Spinal cord (tissue), 9 donors: ENCODE measurements at regions not wholly inside any gene's neighbourhood (a gene's known extent, or its start where the extent isn't known, plus 50 kb on each side); places are given as distances from the start of the nearest gene placed in this dataset.
"Not testable (repeated sequence)": the region's sequence is repeated elsewhere in the genome, so short reads cannot be mapped to it uniquely, and the experiment has no call there.

ENCODE experiments used
- DNase-seq, 6 donors: peaks; one replicate each; pipeline versions ENCODE4 v3.0.0 to v3.0.0-alpha.2; 2013 to 2015; ENCODE audit warnings: low spot score in 6 of 6, low read depth in 4 of 6
- H3K27ac ChIP-seq: one replicate; pipeline ENCODE4 v1.5.1; 2013; ENCODE audit warnings: low read depth, low read length, control low read depth
- H3K27me3 ChIP-seq: one replicate; pipeline ENCODE4 v1.6.1; 2013; ENCODE audit warnings: low read length; ENCODE audit not compliant: control insufficient read depth, insufficient read depth
- H3K36me3 ChIP-seq: one replicate; pipeline ENCODE4 v1.6.1; 2013; ENCODE audit warnings: low read length; ENCODE audit not compliant: control insufficient read depth, insufficient read depth
- H3K4me1 ChIP-seq: one replicate; pipeline ENCODE4 v1.6.1; 2013; ENCODE audit warnings: low read length; ENCODE audit not compliant: control insufficient read depth, insufficient read depth
- H3K4me3 ChIP-seq: one replicate; pipeline ENCODE4 v1.5.1; 2013; ENCODE audit warnings: low read depth, low read length, control low read depth
- H3K9me3 ChIP-seq: one replicate; pipeline ENCODE4 v1.6.1; 2013; ENCODE audit warnings: low read length; ENCODE audit not compliant: control insufficient read depth, insufficient read depth
- WGBS: methylation state at CpG from one replicate; pipeline ENCODE4 v1.1.5; 2013; ENCODE audit warnings: missing lambda C conversion rate; ENCODE audit not compliant: insufficient coverage; 5-methylcytosine and 5-hydroxymethylcytosine counted together
- donor health status: healthy.

DNA sequence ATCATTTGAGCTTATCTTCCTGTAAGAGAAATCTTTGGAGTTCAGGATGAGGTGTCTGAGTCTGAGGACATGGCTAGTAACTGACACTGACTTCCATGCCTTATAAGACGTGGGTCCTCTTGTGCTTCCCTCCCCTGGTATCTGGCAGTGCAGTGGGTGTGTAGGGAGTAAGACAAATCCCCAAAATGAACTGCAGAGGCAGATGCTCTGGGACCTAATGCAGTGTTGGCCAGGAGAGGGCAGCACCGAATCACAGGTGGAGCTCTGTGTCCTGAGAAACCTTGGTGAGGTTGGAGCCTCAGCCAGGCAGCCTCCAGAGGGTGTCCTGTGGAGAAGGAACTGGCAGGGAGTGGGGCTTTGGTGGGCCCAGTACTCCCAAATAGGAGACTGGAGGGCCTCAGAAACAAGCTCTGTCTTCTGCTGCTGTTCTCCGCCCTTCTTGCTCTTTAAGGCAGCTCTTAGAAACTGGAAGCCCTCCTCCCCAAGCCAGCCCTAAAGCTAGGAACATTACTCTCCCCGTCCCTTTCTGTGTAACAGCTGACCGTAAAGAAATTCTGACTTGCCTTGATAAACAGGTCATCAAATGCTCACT is 196.8 kb downstream of the CCNG2 start:
- no CpG with 5 or more reads among the region's 5 CpGs for WGBS
- not testable (repeated sequence) for H3K27me3 ChIP-seq, H3K9me3 ChIP-seq, DNase-seq, H3K4me3 ChIP-seq, H3K36me3 ChIP-seq, H3K4me1 ChIP-seq, H3K27ac ChIP-seq

DNA sequence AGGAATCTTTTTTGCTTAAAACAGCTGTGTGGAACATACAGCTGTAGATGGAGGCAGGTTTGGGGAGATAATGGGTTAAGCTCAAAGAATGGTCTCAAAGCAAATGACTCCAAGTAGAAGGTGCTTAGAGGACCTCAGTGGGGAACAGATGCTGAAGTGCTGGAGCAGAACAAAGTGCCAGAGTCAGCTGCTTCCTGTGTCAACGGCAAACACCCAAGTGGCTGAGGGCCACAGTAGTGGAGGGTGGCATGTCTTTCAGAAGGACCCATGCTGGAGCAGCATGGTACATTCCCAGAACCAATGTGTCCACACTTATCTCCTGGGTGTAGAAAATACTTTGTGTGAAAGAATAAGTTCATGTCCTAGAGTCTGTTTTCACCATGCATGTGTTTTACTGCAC is 197.5 kb downstream of the CCNG2 start:
- no peaks in the 10 kb centered on the region for H3K36me3 ChIP-seq

DNA sequence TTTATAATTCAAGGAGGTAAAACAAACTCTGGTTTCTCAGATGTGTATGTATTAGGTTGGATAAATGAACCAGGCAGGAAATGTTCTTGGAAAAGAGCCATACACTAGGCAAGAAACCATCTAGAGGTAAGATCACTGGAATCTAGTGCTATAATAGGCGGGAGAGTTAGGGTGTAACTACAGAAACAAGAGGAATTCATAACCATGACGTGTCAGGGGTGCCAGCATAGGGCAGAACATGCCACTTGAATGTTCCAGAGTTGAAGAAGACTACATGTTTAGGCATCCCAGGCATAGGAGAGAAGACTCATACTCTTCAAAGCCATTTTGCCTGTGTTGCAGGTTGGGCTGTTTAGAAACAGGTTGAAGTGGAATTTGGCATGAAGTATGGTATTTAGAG is 198.7 kb downstream of the CCNG2 start:
- Histone ChIP-seq H3K27me3 (no peaks in the 10 kb centered on the region), H3K9me3 (no peaks in the 10 kb centered on the region), H3K4me1 (no peaks in the 10 kb centered on the region), H3K27ac (no peak overlapping the region), H3K36me3 (no peaks in the 10 kb centered on the region), H3K4me3 (no peak overlapping the region)
- no peak for DNase-seq
- WGBS: 56% methylated on average over 2 of the region's 2 CpGs

More for the DNA sequence above, 197.5 kb downstream of the CCNG2 start:
- no peak overlapping the region for H3K27ac ChIP-seq
- no peak for DNase-seq
- no peaks in the 10 kb centered on the region for H3K9me3 ChIP-seq
- no CpG with 5 or more reads among the region's 1 CpG for WGBS
- H3K4me1 ChIP-seq: no peaks in the 10 kb centered on the region
- H3K4me3 ChIP-seq: no peak overlapping the region
- no peaks in the 10 kb centered on the region for H3K27me3 ChIP-seq

DNA sequence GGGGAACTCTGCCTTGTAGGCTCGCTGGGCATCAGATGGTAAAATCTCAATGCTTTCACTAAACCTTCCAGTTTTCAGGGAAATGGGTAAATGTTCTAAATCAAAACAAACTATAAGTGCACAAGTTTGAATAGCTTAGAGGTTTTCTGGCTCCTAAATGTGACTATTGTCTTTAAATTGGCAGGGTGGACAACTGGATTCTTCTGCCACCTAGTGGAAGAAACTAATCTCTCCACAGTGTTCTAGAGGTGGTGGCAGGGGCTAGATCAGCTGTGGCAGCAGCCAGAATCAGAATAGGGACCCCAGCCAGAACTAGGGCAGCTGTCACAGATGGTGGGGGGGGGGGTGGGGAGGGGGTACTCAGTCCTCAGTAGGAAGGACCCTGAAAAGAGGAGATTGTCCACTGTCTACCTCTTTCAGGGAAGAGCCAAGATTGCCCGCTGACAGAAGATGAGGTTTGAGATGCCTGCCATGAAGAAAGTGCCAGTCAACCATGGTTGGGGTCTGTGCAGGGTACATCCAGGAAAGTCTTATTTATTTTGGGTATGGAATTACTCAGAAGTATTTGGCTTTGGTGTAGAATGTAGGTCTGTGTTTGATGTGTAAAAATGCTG is 201.4 kb downstream of the CCNG2 start:
- Histone ChIP-seq H3K9me3 (no peaks in the 10 kb centered on the region), H3K36me3 (no peaks in the 10 kb centered on the region), H3K27ac (no peak overlapping the region), H3K27me3 (no peaks in the 10 kb centered on the region), H3K4me1 (no peaks in the 10 kb centered on the region), H3K4me3 (no peak overlapping the region)
- DNase-seq: peak in 5 of 6 donors; percentile 15 to 81 (median 24)
- 100% methylated on average over 1 of the region's 2 CpGs for WGBS

DNA sequence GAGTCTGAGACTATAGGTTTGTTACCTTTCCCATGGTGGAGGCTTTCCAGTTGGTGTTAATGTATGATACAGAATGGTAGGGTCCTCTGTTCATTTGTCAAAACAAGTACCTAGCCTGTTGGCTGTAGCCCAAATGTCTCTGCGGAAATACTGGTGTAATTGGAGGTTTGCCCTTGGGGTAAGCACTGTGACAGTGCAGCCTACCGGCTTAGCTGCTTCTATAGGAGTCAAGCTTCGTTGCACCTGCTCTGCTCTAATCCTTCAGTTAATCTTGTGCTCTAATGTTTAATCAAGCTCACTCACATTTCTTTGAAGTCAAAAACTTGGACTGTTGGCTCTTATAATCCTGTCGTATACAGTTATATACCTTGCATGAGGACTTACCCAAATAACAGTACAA is 203.4 kb downstream of the CCNG2 start:
- DNase-seq: peak in 2 of 6 donors; percentile 4 to 14
- H3K9me3 ChIP-seq: no peaks in the 10 kb centered on the region
- no peaks in the 10 kb centered on the region for H3K27me3 ChIP-seq

DNA sequence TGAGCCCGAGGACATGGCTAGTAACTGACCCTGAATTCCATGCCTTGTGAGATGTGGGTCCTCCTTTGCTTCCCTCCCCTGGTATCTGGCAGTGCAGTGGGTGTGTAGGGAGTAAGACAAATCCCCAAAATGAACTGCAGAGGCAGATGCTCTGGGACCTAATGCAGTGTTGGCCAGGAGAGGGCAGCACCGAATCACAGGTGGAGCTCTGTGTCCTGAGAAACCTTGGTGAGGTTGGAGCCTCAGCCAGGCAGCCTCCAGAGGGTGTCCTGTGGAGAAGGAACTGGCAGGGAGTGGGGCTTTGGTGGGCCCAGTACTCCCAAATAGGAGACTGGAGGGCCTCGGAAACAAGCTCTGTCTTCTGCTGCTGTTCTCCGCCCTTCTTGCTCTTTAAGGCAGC is 209.9 kb downstream of the CCNG2 start:
- not testable (repeated sequence) for H3K27me3 ChIP-seq, H3K4me1 ChIP-seq, H3K9me3 ChIP-seq, H3K36me3 ChIP-seq, DNase-seq, H3K4me3 ChIP-seq, H3K27ac ChIP-seq
- WGBS: 17% methylated on average over 1 of the region's 4 CpGs

More for the DNA sequence above, 203.4 kb downstream of the CCNG2 start:
- no peak overlapping the region for H3K4me3 ChIP-seq
- H3K4me1 ChIP-seq: no peaks in the 10 kb centered on the region
- 28% methylated on average over 2 of the region's 4 CpGs for WGBS
- H3K27ac ChIP-seq: no peak overlapping the region
- H3K36me3 ChIP-seq: no peaks in the 10 kb centered on the region

DNA sequence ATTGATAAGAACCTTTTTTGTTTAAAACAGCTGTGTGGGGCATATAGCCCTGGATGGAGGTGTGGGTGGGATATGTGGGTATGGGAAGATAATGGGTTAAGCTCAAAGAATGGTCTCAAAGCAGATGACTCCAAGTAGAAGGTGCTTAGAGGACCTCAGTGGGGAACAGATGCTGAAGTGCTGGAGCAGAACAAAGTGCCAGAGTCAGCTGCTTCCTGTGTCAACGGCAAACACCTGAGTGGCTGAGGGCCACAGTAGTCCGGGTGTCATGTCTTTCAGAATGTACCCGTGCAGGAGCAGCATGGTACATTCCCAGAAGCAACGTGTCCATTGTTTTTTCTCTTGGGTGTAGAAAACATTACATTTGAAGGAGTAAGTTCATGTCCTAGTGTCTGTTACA is 210.6 kb downstream of the CCNG2 start:
- Histone ChIP-seq H3K4me3 (no peak overlapping the region), H3K9me3 (no peaks in the 10 kb centered on the region), H3K36me3 (no peaks in the 10 kb centered on the region), H3K27ac (no peak overlapping the region), H3K4me1 (no peaks in the 10 kb centered on the region), H3K27me3 (no peaks in the 10 kb centered on the region)
- 76% methylated on average over 4 of the region's 4 CpGs for WGBS
- DNase-seq: no peak

DNA sequence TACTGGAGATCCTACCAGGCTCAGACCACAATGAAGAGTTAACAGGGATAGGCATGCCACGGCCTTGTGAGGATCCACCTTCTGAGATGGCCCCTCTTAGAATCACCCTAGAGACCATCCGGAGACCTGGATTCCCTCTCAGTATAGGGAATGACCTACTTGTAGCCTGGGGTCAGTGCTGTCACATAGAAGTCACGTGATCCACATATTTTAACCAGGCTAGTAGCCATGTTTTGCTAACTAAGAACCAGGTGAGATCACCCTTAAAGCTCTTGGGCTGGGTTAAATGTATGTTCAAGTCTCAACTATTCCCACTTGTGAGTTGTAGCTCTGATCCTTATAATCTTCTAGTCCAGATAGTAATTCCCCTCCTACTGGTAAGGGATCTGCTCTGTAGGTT is 215.4 kb downstream of the CCNG2 start:
- H3K27me3 ChIP-seq: no peaks in the 10 kb centered on the region
- DNase-seq: no peak
- no peaks in the 10 kb centered on the region for H3K4me1 ChIP-seq
- no peaks in the 10 kb centered on the region for H3K9me3 ChIP-seq
- WGBS: 80% methylated on average over 2 of the region's 3 CpGs
- no peak overlapping the region for H3K27ac ChIP-seq
- no peaks in the 10 kb centered on the region for H3K36me3 ChIP-seq
- H3K4me3 ChIP-seq: no peak overlapping the region

DNA sequence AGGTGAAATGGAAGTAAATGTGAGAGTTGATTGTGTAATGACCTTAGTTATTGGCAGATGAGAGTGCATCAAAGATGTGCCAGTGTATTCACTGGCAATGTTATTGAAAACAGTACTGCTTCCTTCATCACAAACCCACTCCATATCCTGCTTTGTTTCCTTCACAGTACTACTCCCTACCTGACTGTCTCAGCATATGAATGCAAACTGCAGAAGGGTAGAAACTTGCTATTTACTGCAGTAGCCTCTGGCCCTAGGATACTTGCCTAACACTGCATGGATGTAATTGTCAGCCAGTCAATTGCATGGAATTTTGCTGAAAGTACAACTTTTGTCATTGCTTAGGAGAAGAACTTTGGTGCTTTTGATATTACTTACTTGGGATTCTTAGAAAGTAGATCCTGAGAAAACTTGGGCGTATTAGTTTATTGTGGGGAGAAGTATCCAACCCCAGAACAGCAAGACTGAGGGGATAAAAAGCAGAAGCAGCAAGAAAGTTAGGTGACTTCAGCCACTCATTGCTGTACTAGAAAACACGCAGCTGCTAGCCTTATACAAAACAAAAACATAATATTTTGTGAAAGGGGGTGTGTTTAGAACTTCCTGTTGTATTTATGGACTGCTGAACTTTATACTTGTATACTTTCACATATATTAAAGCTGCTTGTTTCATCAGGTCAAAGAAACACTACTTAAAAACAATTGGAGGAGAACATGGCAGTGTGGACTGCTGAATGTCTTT is 219.0 kb downstream of the CCNG2 start:
- no peak overlapping the region for H3K4me3 ChIP-seq
- no peak overlapping the region for H3K27ac ChIP-seq
- no peaks in the 10 kb centered on the region for H3K9me3 ChIP-seq
- 100% methylated on average over 1 of the region's 2 CpGs for WGBS
- H3K27me3 ChIP-seq: no peaks in the 10 kb centered on the region
- H3K36me3 ChIP-seq: no peaks in the 10 kb centered on the region
- DNase-seq: no peak
- H3K4me1 ChIP-seq: no peaks in the 10 kb centered on the region
